NB4 (cell line): ENCODE measurements at regions not wholly inside any gene's neighbourhood (a gene's known extent, or its start where the extent isn't known, plus 50 kb on each side); places are given as distances from the start of the nearest gene placed in this dataset.

Experiments
- CTCF ChIP-seq: IDR thresholded peaks from one replicate; pipeline ENCODE4 v1.5.1; 2012; ENCODE audit warnings: low read depth, low read length
- MAX ChIP-seq: IDR thresholded peaks from 2 replicates; pipeline ENCODE4 v1.6.1; 2011; ENCODE audit warnings: low read depth, low read length
- POLR2A ChIP-seq: IDR thresholded peaks from 2 replicates; pipeline ENCODE4 v1.6.1; 2011; ENCODE audit warnings: mild to moderate bottlenecking; ENCODE audit not compliant: insufficient read length; ENCODE audit errors: extremely low read depth

- no peak for TF ChIP-seq CTCF
- no peak for TF ChIP-seq POLR2A
- TF ChIP-seq MAX: no peak
These were observed 65.7 kb upstream of the RGMA start for GRCh38 chr15:93154666-93155065.
